ENCODE measurements at regions not wholly inside any gene's neighbourhood (a gene's known extent, or its start where the extent isn't known, plus 50 kb on each side); places are given as distances from the start of the nearest gene placed in this dataset.

- Mint-ChIP-seq H3K36me3 (no peaks in the 10 kb centered on the region), H3K27me3 (no peaks in the 10 kb centered on the region), H3K4me3 (no peak overlapping the region), H3K4me1 (no peaks in the 10 kb centered on the region), H3K9me3 (peaks cover 9 to 16% (median 10%) of the 10 kb centered on the region in 3 donors), H3K27ac (no peak overlapping the region)
- ChIA-PET POLR2A (no interaction called here), CTCF (no interaction called here)
- Histone ChIP-seq H3K36me3 (ENCODE audit: control insufficient read depth in 2 of 2, extremely low read depth in 1 of 2, insufficient read depth in 1 of 2, low read length in 1 of 2) (no peaks in the 10 kb centered on the region), H3K4me1 (ENCODE audit: control insufficient read depth in 1 of 2, extremely low read depth in 1 of 2, insufficient read depth in 2 of 2, low read length in 2 of 2) (no peaks in the 10 kb centered on the region), H3K4me3 (ENCODE audit: control insufficient read depth in 1 of 2, extremely low read depth in 1 of 2, low read length in 1 of 2) (no peak overlapping the region), H3K27me3 (replicated peaks in 1 of 2; ENCODE audit: control insufficient read depth in 2 of 2, extremely low read depth in 1 of 2, insufficient read depth in 2 of 2, low read length in 1 of 2) (no peaks in the 10 kb centered on the region), H3K9me3 (no peaks in the 10 kb centered on the region), H3K27ac (ENCODE audit: low read length) (no peak overlapping the region)
- DNase-seq (no peak), ATAC-seq (replicated peaks in 1 of 4) (no peak)
- WGBS (ENCODE audit: insufficient coverage) = 100% methylated on average over 1 of the region's 2 CpGs
Observed at GRCh38 chr18:42614619-42615293, 500.7 kb downstream of the RIT2 start.

DNA sequence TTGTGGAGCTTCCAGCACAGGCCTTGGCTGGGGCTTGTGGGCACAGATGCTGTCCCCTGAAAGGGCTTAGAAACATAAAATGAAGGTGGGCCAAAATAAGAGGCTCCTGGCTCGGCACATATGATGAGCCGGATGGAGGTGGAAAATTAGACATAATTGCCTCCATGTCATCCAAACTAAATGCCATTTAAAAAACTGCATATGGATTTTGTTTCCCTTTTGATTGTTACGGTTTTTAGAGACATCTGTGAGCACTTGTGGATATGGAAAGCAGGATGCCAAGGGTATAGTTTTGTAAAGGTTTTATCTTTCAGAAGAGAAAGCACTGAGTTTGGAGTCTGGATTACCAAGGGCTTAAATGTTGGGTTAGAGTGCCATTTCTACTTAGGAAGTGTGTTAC, 498.3 kb downstream of the RIT2 start:
- no peaks in the 10 kb centered on the region for H3K9me3 ChIP-seq
- no peak overlapping the region for H3K4me3 Mint-ChIP-seq
- no peaks in the 10 kb centered on the region for H3K36me3 ChIP-seq (ENCODE audit: control insufficient read depth in 2 of 2, extremely low read depth in 1 of 2, insufficient read depth in 1 of 2, low read length in 1 of 2)
- no peaks in the 10 kb centered on the region for H3K27me3 Mint-ChIP-seq
- no peaks in the 10 kb centered on the region for H3K36me3 Mint-ChIP-seq
- H3K27ac ChIP-seq (ENCODE audit: low read length) = no peak overlapping the region
- WGBS (ENCODE audit: insufficient coverage) = 80% methylated on average over 1 of the region's 3 CpGs
- ATAC-seq (replicated peaks in 1 of 4) (no peak), DNase-seq (no peak)
- H3K4me1 Mint-ChIP-seq = no peaks in the 10 kb centered on the region
- peaks cover 9 to 16% (median 10%) of the 10 kb centered on the region in 3 donors for H3K9me3 Mint-ChIP-seq
- H3K4me1 ChIP-seq (ENCODE audit: control insufficient read depth in 1 of 2, extremely low read depth in 1 of 2, insufficient read depth in 2 of 2, low read length in 2 of 2) = no peaks in the 10 kb centered on the region
- no peak overlapping the region for H3K27ac Mint-ChIP-seq
- POLR2A ChIA-PET = no interaction called here
- H3K27me3 ChIP-seq (replicated peaks in 1 of 2; ENCODE audit: control insufficient read depth in 2 of 2, extremely low read depth in 1 of 2, insufficient read depth in 2 of 2, low read length in 1 of 2) = no peaks in the 10 kb centered on the region
- CTCF ChIA-PET = no interaction called here
- H3K4me3 ChIP-seq (ENCODE audit: control insufficient read depth in 1 of 2, extremely low read depth in 1 of 2, low read length in 1 of 2) = no peak overlapping the region

GRCh38 chr18:42619771-42620170, 495.7 kb downstream of the RIT2 start:
- Histone ChIP-seq H3K27me3 (replicated peaks in 1 of 2; ENCODE audit: control insufficient read depth in 2 of 2, extremely low read depth in 1 of 2, insufficient read depth in 2 of 2, low read length in 1 of 2) (no peaks in the 10 kb centered on the region), H3K36me3 (ENCODE audit: control insufficient read depth in 2 of 2, extremely low read depth in 1 of 2, insufficient read depth in 1 of 2, low read length in 1 of 2) (no peaks in the 10 kb centered on the region), H3K4me1 (ENCODE audit: control insufficient read depth in 1 of 2, extremely low read depth in 1 of 2, insufficient read depth in 2 of 2, low read length in 2 of 2) (no peaks in the 10 kb centered on the region), H3K4me3 (ENCODE audit: control insufficient read depth in 1 of 2, extremely low read depth in 1 of 2, low read length in 1 of 2) (no peak overlapping the region), H3K9me3 (no peaks in the 10 kb centered on the region), H3K27ac (ENCODE audit: low read length) (no peak overlapping the region)
- WGBS (ENCODE audit: insufficient coverage) = no CpG with 5 or more reads among the region's 1 CpG
- H3K4me3 Mint-ChIP-seq = no peak overlapping the region
- ChIA-PET POLR2A (no interaction called here), CTCF (no interaction called here)
- no peaks in the 10 kb centered on the region for H3K27me3 Mint-ChIP-seq
- peaks cover 11 to 14% (median 11%) of the 10 kb centered on the region in 3 donors for H3K9me3 Mint-ChIP-seq
- H3K27ac Mint-ChIP-seq = no peak overlapping the region
- H3K36me3 Mint-ChIP-seq = no peaks in the 10 kb centered on the region
- ATAC-seq (replicated peaks in 1 of 4) (no peak), DNase-seq (no peak)
- H3K4me1 Mint-ChIP-seq = no peaks in the 10 kb centered on the region

DNA sequence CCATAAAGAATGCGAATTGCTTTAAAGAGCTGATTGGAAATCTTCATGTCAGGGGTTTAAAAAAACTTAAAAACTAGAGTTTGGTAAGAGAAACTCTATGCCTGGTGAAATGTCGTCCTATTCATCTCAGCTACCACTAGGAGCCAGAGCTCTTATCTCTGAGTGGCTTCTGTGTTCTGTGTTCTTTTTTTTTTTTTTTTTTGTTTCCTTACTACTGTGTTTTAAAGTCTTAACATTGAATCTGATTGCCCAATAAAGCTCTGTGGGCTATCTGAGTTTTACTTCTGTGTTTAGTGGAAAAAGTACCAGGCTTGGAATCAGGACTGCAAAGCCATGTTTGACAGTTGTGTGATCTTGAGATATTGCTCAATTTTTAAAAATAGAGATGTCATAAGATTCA, 494.8 kb downstream of the RIT2 start:
- Mint-ChIP-seq H3K27me3 (no peaks in the 10 kb centered on the region), H3K27ac (no peak overlapping the region), H3K4me3 (no peak overlapping the region), H3K4me1 (no peaks in the 10 kb centered on the region), H3K36me3 (no peaks in the 10 kb centered on the region), H3K9me3 (peaks cover 8 to 18% (median 17%) of the 10 kb centered on the region in 3 donors)
- DNase-seq = no peak
- POLR2A ChIA-PET = interaction anchor here in 1 of 2 donors (0.7 kb wide), 1 partner anchor 13 kb away, joined by 8 read pairs; no protein-coding TSS in a partner anchor
- Histone ChIP-seq H3K27ac (ENCODE audit: low read length) (no peak overlapping the region), H3K4me1 (ENCODE audit: control insufficient read depth in 1 of 2, extremely low read depth in 1 of 2, insufficient read depth in 2 of 2, low read length in 2 of 2) (no peaks in the 10 kb centered on the region), H3K27me3 (replicated peaks in 1 of 2; ENCODE audit: control insufficient read depth in 2 of 2, extremely low read depth in 1 of 2, insufficient read depth in 2 of 2, low read length in 1 of 2) (no peaks in the 10 kb centered on the region), H3K36me3 (ENCODE audit: control insufficient read depth in 2 of 2, extremely low read depth in 1 of 2, insufficient read depth in 1 of 2, low read length in 1 of 2) (no peaks in the 10 kb centered on the region), H3K4me3 (ENCODE audit: control insufficient read depth in 1 of 2, extremely low read depth in 1 of 2, low read length in 1 of 2) (no peak overlapping the region), H3K9me3 (no peaks in the 10 kb centered on the region)
- no peak for ATAC-seq (replicated peaks in 1 of 4)
- no CpG with 5 or more reads among the region's 2 CpGs for WGBS (ENCODE audit: insufficient coverage)
- CTCF ChIA-PET = no interaction called here

- H3K36me3 Mint-ChIP-seq = no peaks in the 10 kb centered on the region
- H3K4me1 ChIP-seq (ENCODE audit: control insufficient read depth in 1 of 2, extremely low read depth in 1 of 2, insufficient read depth in 2 of 2, low read length in 2 of 2) = no peaks in the 10 kb centered on the region
- ChIA-PET POLR2A (no interaction called here), CTCF (no interaction called here)
- DNase-seq (no peak), ATAC-seq (replicated peaks in 1 of 4) (no peak)
- peaks cover 6 to 12% (median 9%) of the 10 kb centered on the region in 3 donors for H3K9me3 Mint-ChIP-seq
- H3K27me3 ChIP-seq (replicated peaks in 1 of 2; ENCODE audit: control insufficient read depth in 2 of 2, extremely low read depth in 1 of 2, insufficient read depth in 2 of 2, low read length in 1 of 2) = no peaks in the 10 kb centered on the region
- no peak overlapping the region for H3K4me3 Mint-ChIP-seq
- H3K27me3 Mint-ChIP-seq = no peaks in the 10 kb centered on the region
- H3K9me3 ChIP-seq = no peaks in the 10 kb centered on the region
- no peak overlapping the region for H3K4me3 ChIP-seq (ENCODE audit: control insufficient read depth in 1 of 2, extremely low read depth in 1 of 2, low read length in 1 of 2)
- H3K27ac ChIP-seq (ENCODE audit: low read length) = no peak overlapping the region
- H3K4me1 Mint-ChIP-seq = no peaks in the 10 kb centered on the region
- no peaks in the 10 kb centered on the region for H3K36me3 ChIP-seq (ENCODE audit: control insufficient read depth in 2 of 2, extremely low read depth in 1 of 2, insufficient read depth in 1 of 2, low read length in 1 of 2)
- no CpG with 5 or more reads among the region's 4 CpGs for WGBS (ENCODE audit: insufficient coverage)
- no peak overlapping the region for H3K27ac Mint-ChIP-seq
Observed at GRCh38 chr18:42623935-42624334, 491.6 kb downstream of the RIT2 start.

DNA sequence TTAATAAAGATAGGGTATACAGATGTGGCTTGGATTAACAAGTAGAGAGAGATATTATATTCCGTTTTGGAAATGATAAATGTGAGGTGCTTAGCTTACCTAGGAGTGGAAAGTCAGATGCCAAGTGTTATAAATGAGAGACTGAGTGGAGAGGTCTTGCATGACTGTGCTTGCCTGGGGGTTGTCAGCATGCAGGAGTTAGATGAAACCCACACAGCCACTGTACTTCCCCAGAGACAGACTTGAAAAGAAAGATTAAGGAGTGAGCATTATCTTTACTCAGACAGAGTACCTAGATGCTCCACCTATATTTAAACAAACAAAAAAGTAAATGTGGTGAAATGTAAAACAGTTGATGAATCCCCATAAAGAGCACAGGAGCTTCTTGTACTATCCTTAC, 482.7 kb downstream of the RIT2 start:
- H3K4me1 ChIP-seq (ENCODE audit: control insufficient read depth in 1 of 2, extremely low read depth in 1 of 2, insufficient read depth in 2 of 2, low read length in 2 of 2) = no peaks in the 10 kb centered on the region
- WGBS (ENCODE audit: insufficient coverage) = no CpG with 5 or more reads among the region's 1 CpG
- peaks cover 3 to 20% (median 4%) of the 10 kb centered on the region in 3 donors for H3K9me3 Mint-ChIP-seq
- ATAC-seq (replicated peaks in 1 of 4) = no peak
- H3K36me3 ChIP-seq (ENCODE audit: control insufficient read depth in 2 of 2, extremely low read depth in 1 of 2, insufficient read depth in 1 of 2, low read length in 1 of 2) = no peaks in the 10 kb centered on the region
- H3K27me3 ChIP-seq (replicated peaks in 1 of 2; ENCODE audit: control insufficient read depth in 2 of 2, extremely low read depth in 1 of 2, insufficient read depth in 2 of 2, low read length in 1 of 2) = no peaks in the 10 kb centered on the region
- H3K4me3 Mint-ChIP-seq = no peak overlapping the region
- no peak overlapping the region for H3K27ac ChIP-seq (ENCODE audit: low read length)
- H3K9me3 ChIP-seq = no peaks in the 10 kb centered on the region
- H3K4me1 Mint-ChIP-seq = no peaks in the 10 kb centered on the region
- peaks cover 0 to 1% of the 10 kb centered on the region in 2 donors for H3K27me3 Mint-ChIP-seq
- CTCF ChIA-PET = no interaction called here
- no peak overlapping the region for H3K4me3 ChIP-seq (ENCODE audit: control insufficient read depth in 1 of 2, extremely low read depth in 1 of 2, low read length in 1 of 2)
- no peaks in the 10 kb centered on the region for H3K36me3 Mint-ChIP-seq
- no peak overlapping the region for H3K27ac Mint-ChIP-seq
- POLR2A ChIA-PET = no interaction called here
- no peak for DNase-seq

All from T-cell (primary cell).